Tibial nerve (tissue), 4 donors: ENCODE measurements at regions not wholly inside any gene's neighbourhood (a gene's known extent, or its start where the extent isn't known, plus 50 kb on each side); places are given as distances from the start of the nearest gene placed in this dataset.

ENCODE experiments used
- EP300 ChIP-seq, 2 donors: sonication (generic); formaldehyde crosslinking; IDR thresholded peaks; one replicate each; pipeline ENCODE4 v1.6.1; 2017; ENCODE audit warnings: antibody characterized with exemption in 2 of 2, mild to moderate bottlenecking in 1 of 2
- POLR2A ChIP-seq, 2 donors: fragments of 450-650 bp; IDR thresholded peaks; one replicate each; pipeline ENCODE4 v1.6.1; 2017; ENCODE audit warnings: antibody characterized with exemption in 2 of 2, mild to moderate bottlenecking in 2 of 2, moderate library complexity in 2 of 2
- TF ChIP-seq, protein P1 (sequence below), 5 experiments: fragments of 200-600 bp in 3 of 5; fragments of 450-650 bp in 2 of 5; sonication (generic) in 3 of 5; IDR thresholded peaks; one replicate each; pipeline ENCODE4 v1.5.1; 2016 to 2019; ENCODE audit warnings: antibody characterized with exemption in 5 of 5, mild to moderate bottlenecking in 3 of 5, moderate library complexity in 2 of 5

DNA sequence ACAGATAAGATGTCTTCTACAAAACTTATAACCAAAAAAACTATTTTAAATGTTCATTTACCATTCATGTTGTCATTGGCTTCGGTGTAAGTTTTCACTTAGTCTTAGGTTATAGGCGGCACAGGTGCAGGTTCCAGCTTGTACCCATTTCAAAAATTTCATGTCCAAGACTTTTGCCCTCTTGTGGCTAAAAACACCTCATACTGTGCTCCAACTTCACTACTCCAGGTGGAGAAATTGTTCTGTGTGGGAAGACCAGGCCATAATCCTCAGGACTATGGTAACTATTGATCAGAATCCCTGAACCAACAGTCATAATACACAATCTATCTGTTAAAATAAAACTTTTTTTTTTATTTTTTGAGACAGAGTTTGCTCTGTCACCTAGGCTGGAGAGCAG lies 95.2 kb upstream of the ATP11B start:
- TF ChIP-seq, protein P1, sequence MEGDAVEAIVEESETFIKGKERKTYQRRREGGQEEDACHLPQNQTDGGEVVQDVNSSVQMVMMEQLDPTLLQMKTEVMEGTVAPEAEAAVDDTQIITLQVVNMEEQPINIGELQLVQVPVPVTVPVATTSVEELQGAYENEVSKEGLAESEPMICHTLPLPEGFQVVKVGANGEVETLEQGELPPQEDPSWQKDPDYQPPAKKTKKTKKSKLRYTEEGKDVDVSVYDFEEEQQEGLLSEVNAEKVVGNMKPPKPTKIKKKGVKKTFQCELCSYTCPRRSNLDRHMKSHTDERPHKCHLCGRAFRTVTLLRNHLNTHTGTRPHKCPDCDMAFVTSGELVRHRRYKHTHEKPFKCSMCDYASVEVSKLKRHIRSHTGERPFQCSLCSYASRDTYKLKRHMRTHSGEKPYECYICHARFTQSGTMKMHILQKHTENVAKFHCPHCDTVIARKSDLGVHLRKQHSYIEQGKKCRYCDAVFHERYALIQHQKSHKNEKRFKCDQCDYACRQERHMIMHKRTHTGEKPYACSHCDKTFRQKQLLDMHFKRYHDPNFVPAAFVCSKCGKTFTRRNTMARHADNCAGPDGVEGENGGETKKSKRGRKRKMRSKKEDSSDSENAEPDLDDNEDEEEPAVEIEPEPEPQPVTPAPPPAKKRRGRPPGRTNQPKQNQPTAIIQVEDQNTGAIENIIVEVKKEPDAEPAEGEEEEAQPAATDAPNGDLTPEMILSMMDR (IDR thresholded peaks at IDR 0.05), result no peak
- TF ChIP-seq POLR2A (IDR thresholded peaks at IDR 0.05) (no peak), EP300 (IDR thresholded peaks at IDR 0.05) (no peak)
